ENCODE measurements at regions not wholly inside any gene's neighbourhood (a gene's known extent, or its start where the extent isn't known, plus 50 kb on each side); places are given as distances from the start of the nearest gene placed in this dataset.

GRCh38 chr10:71052076-71052660, 160.2 kb upstream of the UNC5B start:
- H3K4me3 ChIP-seq (ENCODE audit: low read depth, low read length), result no peak overlapping the region
- TF ChIP-seq CTCF (IDR thresholded peaks at IDR 0.05; ENCODE audit: borderline replicate concordance, insufficient read depth, low read depth, low read length), result no peak

GRCh38 chr10:71052708-71053107, 159.7 kb upstream of the UNC5B start:
- H3K4me3 ChIP-seq (ENCODE audit: low read depth, low read length), result no peak overlapping the region
- no peak for TF ChIP-seq CTCF (IDR thresholded peaks at IDR 0.05; ENCODE audit: borderline replicate concordance, insufficient read depth, low read depth, low read length)

GRCh38 chr10:71053169-71053895, 159.0 kb upstream of the UNC5B start:
- TF ChIP-seq CTCF (IDR thresholded peaks at IDR 0.05; ENCODE audit: borderline replicate concordance, insufficient read depth, low read depth, low read length), result no peak
- no peak overlapping the region for H3K4me3 ChIP-seq (ENCODE audit: low read depth, low read length)

- TF ChIP-seq CTCF (IDR thresholded peaks at IDR 0.05; ENCODE audit: borderline replicate concordance, insufficient read depth, low read depth, low read length), result no peak
- no peak overlapping the region for H3K4me3 ChIP-seq (ENCODE audit: low read depth, low read length)
Observed at GRCh38 chr10:71058308-71058707, 154.1 kb upstream of the UNC5B start.

GRCh38 chr10:71059054-71059818, 153.1 kb upstream of the UNC5B start:
- H3K4me3 ChIP-seq (ENCODE audit: low read depth, low read length), result no peak overlapping the region
- no peak for TF ChIP-seq CTCF (IDR thresholded peaks at IDR 0.05; ENCODE audit: borderline replicate concordance, insufficient read depth, low read depth, low read length)

- no peak for TF ChIP-seq CTCF (IDR thresholded peaks at IDR 0.05; ENCODE audit: borderline replicate concordance, insufficient read depth, low read depth, low read length)
Observed at GRCh38 chr10:71059943-71060342, 152.4 kb upstream of the UNC5B start.

More at GRCh38 chr10:71059943-71060342, 152.4 kb upstream of the UNC5B start:
- H3K4me3 ChIP-seq (ENCODE audit: low read depth, low read length), result no peak overlapping the region
